ENCODE measurements at regions not wholly inside any gene's neighbourhood (a gene's known extent, or its start where the extent isn't known, plus 50 kb on each side); places are given as distances from the start of the nearest gene placed in this dataset.

DNA sequence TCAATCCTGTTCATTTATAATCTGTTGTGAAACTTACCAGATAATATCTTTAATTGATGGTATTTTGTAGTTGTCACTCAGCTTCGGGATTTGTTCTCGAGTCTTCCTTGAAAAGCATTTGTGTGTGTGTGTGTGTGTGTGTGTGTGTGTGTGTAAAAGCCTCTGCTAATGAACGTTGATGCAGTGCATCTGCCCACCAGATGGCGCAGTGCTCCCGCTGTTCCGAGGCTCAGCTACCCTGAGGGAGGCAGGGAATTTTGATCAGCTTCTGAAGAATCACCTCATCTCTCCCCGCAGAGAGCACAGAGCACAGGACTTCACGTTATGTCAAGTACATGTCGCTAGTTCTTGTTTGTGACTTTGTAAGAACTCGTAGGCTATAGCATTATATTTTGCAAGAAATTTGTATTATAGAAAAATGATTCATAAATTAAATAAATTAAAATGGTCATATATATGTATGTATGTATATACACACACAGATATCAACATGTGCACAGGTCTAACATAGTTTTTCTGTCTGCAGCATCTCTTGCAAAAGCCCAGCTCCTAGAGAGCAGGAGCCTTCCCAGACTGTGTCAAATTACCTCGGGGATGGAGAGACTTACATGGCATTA is 316.7 kb upstream of the IGFBP7 start:
- no peak overlapping the region for H3K27ac ChIP-seq (ENCODE audit: low read depth in 2 of 2, low read length in 1 of 2)
- WGBS (ENCODE audit: low lambda C conversion rate): 6% methylated on average over 8 of the region's 11 CpGs
- no peaks in the 10 kb centered on the region for H3K36me3 ChIP-seq (replicated peaks in 1 of 2; ENCODE audit: control insufficient read depth in 1 of 2, insufficient read depth in 2 of 2, low read length in 1 of 2)
- H4K20me1 ChIP-seq (ENCODE audit: insufficient read depth): no peaks in the 10 kb centered on the region
- H3K9me3 ChIP-seq: no peaks in the 10 kb centered on the region
- DNase-seq: peak; percentile 66
- no peak overlapping the region for H3K9ac ChIP-seq
- no peaks in the 10 kb centered on the region for H3K9me2 ChIP-seq
- no peak overlapping the region for H3K4me2 ChIP-seq
- H2AFZ ChIP-seq (ENCODE audit: low read depth): no peak overlapping the region
- H3F3A ChIP-seq (replicated peaks; ENCODE audit: insufficient read depth): peaks cover 13% of the 10 kb centered on the region
- H3K4me3 ChIP-seq (ENCODE audit: low read depth in 2 of 2, low read length in 1 of 2): peak overlapping the region in 1 of 2 experiments; percentile 30; a peak in 1 of 4 replicates
- peak; percentile 74 for TF ChIP-seq SMC3 (IDR thresholded peaks at IDR 0.05; ENCODE audit: low read depth, low read length)
- peak; percentile 88 for TF ChIP-seq RAD21 (IDR thresholded peaks at IDR 0.05; ENCODE audit: low read length)
- TF ChIP-seq, protein P1, sequence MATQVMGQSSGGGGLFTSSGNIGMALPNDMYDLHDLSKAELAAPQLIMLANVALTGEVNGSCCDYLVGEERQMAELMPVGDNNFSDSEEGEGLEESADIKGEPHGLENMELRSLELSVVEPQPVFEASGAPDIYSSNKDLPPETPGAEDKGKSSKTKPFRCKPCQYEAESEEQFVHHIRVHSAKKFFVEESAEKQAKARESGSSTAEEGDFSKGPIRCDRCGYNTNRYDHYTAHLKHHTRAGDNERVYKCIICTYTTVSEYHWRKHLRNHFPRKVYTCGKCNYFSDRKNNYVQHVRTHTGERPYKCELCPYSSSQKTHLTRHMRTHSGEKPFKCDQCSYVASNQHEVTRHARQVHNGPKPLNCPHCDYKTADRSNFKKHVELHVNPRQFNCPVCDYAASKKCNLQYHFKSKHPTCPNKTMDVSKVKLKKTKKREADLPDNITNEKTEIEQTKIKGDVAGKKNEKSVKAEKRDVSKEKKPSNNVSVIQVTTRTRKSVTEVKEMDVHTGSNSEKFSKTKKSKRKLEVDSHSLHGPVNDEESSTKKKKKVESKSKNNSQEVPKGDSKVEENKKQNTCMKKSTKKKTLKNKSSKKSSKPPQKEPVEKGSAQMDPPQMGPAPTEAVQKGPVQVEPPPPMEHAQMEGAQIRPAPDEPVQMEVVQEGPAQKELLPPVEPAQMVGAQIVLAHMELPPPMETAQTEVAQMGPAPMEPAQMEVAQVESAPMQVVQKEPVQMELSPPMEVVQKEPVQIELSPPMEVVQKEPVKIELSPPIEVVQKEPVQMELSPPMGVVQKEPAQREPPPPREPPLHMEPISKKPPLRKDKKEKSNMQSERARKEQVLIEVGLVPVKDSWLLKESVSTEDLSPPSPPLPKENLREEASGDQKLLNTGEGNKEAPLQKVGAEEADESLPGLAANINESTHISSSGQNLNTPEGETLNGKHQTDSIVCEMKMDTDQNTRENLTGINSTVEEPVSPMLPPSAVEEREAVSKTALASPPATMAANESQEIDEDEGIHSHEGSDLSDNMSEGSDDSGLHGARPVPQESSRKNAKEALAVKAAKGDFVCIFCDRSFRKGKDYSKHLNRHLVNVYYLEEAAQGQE (IDR thresholded peaks at IDR 0.05; ENCODE audit: low read depth, low read length): no peak
- TF ChIP-seq, protein P2, sequence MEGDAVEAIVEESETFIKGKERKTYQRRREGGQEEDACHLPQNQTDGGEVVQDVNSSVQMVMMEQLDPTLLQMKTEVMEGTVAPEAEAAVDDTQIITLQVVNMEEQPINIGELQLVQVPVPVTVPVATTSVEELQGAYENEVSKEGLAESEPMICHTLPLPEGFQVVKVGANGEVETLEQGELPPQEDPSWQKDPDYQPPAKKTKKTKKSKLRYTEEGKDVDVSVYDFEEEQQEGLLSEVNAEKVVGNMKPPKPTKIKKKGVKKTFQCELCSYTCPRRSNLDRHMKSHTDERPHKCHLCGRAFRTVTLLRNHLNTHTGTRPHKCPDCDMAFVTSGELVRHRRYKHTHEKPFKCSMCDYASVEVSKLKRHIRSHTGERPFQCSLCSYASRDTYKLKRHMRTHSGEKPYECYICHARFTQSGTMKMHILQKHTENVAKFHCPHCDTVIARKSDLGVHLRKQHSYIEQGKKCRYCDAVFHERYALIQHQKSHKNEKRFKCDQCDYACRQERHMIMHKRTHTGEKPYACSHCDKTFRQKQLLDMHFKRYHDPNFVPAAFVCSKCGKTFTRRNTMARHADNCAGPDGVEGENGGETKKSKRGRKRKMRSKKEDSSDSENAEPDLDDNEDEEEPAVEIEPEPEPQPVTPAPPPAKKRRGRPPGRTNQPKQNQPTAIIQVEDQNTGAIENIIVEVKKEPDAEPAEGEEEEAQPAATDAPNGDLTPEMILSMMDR (IDR thresholded peaks at IDR 0.05): peak; percentile 87
- H3K79me2 ChIP-seq (ENCODE audit: insufficient read depth): no peaks in the 10 kb centered on the region
- POLR2A ChIA-PET: no interaction called here
- peaks cover 3 to 18% of the 10 kb centered on the region in 2 experiments; a peak in 2 of 4 replicates for H3K4me1 ChIP-seq (ENCODE audit: control insufficient read depth in 1 of 2, insufficient read depth in 2 of 2, low read depth in 1 of 2, low read length in 1 of 2)
- CTCF ChIA-PET: interaction anchor here (0.5 to 5.0 kb wide), 36 partner anchors 9 to 1827 kb away, joined by 3 to 67 read pairs (median 3); no protein-coding TSS in a partner anchor
- no peaks in the 10 kb centered on the region for H3K27me3 ChIP-seq (ENCODE audit: insufficient read depth)

DNA sequence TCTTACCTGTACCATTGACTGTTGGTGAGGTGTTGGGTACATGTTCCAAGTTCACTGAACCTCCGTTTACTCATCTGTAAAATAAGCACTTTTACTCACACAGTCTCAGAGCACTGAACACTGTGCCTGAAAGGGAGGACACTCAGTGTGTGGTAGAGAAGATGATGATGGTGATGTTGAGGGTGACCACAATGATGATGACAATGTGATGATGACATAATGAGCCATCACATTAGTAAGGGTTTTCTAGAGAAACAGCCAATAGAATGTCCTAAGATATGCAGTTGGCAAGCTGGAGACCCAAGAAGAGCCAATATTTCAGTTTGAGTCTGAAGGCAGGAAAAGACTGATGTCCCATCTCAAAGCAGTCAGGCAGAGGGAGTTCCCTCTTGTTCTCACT is 315.4 kb upstream of the IGFBP7 start:
- Histone ChIP-seq H3K4me1 (ENCODE audit: control insufficient read depth in 1 of 2, insufficient read depth in 2 of 2, low read depth in 1 of 2, low read length in 1 of 2) (peaks cover 3 to 18% of the 10 kb centered on the region in 2 experiments; a peak in 2 of 4 replicates), H3K36me3 (replicated peaks in 1 of 2; ENCODE audit: control insufficient read depth in 1 of 2, insufficient read depth in 2 of 2, low read length in 1 of 2) (no peaks in the 10 kb centered on the region), H4K20me1 (ENCODE audit: insufficient read depth) (no peaks in the 10 kb centered on the region), H3K9ac (no peak overlapping the region), H3K27ac (ENCODE audit: low read depth in 2 of 2, low read length in 1 of 2) (peak overlapping the region in 1 of 2 experiments; percentile 73; a peak in 2 of 4 replicates), H3K79me2 (ENCODE audit: insufficient read depth) (no peaks in the 10 kb centered on the region), H3K9me3 (no peaks in the 10 kb centered on the region), H3K9me2 (no peaks in the 10 kb centered on the region), H2AFZ (ENCODE audit: low read depth) (no peak overlapping the region), H3K4me2 (no peak overlapping the region), H3F3A (replicated peaks; ENCODE audit: insufficient read depth) (peaks cover 13% of the 10 kb centered on the region), H3K27me3 (ENCODE audit: insufficient read depth) (no peaks in the 10 kb centered on the region), H3K4me3 (ENCODE audit: low read depth in 2 of 2, low read length in 1 of 2) (no peak overlapping the region; a peak in 1 of 4 replicates)
- ChIA-PET POLR2A (no interaction called here), CTCF (interaction anchor here (0.7 to 5.0 kb wide), 14 partner anchors 9 to 1829 kb away, joined by 3 to 67 read pairs (median 7); no protein-coding TSS in a partner anchor)
- WGBS (ENCODE audit: low lambda C conversion rate): 25% methylated on average over 1 of the region's 1 CpG
- DNase-seq: no peak
- TF ChIP-seq, protein P3, sequence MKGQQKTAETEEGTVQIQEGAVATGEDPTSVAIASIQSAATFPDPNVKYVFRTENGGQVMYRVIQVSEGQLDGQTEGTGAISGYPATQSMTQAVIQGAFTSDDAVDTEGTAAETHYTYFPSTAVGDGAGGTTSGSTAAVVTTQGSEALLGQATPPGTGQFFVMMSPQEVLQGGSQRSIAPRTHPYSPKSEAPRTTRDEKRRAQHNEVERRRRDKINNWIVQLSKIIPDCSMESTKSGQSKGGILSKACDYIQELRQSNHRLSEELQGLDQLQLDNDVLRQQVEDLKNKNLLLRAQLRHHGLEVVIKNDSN (IDR thresholded peaks at IDR 0.05; ENCODE audit: borderline replicate concordance, low read depth): no peak
- TF ChIP-seq RCOR1 (IDR thresholded peaks at IDR 0.05; ENCODE audit: low read length) (no peak), MXI1 (IDR thresholded peaks at IDR 0.05; ENCODE audit: low read depth, low read length) (no peak), EZH2phosphoT487 (IDR thresholded peaks at IDR 0.05; ENCODE audit: borderline replicate concordance, low read depth) (no peak), FOXJ3 (CRISPR knock-in tag; IDR thresholded peaks at IDR 0.05) (no peak), CHD2 (IDR thresholded peaks at IDR 0.05; ENCODE audit: low read length, partially characterized antibody) (no peak), ELF1 (IDR thresholded peaks at IDR 0.05) (no peak), SIN3A (IDR thresholded peaks at IDR 0.05; ENCODE audit: borderline replicate concordance, low read depth, low read length) (no peak)
- TF ChIP-seq, protein P1 (IDR thresholded peaks at IDR 0.05; ENCODE audit: low read depth, low read length): no peak
- TF ChIP-seq, protein P2 (IDR thresholded peaks at IDR 0.05): no peak

Data from SK-N-SH (cell line).